ENCODE measurements at regions not wholly inside any gene's neighbourhood (a gene's known extent, or its start where the extent isn't known, plus 50 kb on each side); places are given as distances from the start of the nearest gene placed in this dataset.

GRCh38 chr2:133985563-133985962 is 268.3 kb upstream of the MGAT5 start:
- H3K4me2 ChIP-seq (ENCODE audit: low read length), result no peak overlapping the region
- no TSS peak for BruUV-seq (replicated peaks)
- no peaks in the 10 kb centered on the region for H3K9me2 ChIP-seq (ENCODE audit: insufficient read depth, low read length)
- H3K4me1 ChIP-seq (ENCODE audit: insufficient read depth, low read length, poor library complexity, severe bottlenecking), result no peaks in the 10 kb centered on the region
- no peak overlapping the region for H2AFZ ChIP-seq (ENCODE audit: low read length)
- H4K20me1 ChIP-seq (ENCODE audit: insufficient read depth, low read length), result no peaks in the 10 kb centered on the region
- intact Hi-C loops (cut with micrococcal nuclease; ENCODE audit: unreplicated experiment), result no loop called here
- CTCF ChIA-PET (ENCODE audit: unreplicated experiment), result no interaction called here
- H3K36me3 ChIP-seq (ENCODE audit: insufficient read depth, low read length), result no peaks in the 10 kb centered on the region
- POLR2A ChIA-PET, result interaction anchor here (1.0 kb wide), 1 partner anchor 9 kb away, joined by 3 read pairs; no protein-coding TSS in a partner anchor
- TF ChIP-seq CTCF (conservative IDR thresholded peaks at IDR 0.05; ENCODE audit: low read length), result no peak
- TF ChIP-seq EZH2phosphoT487 (IDR thresholded peaks at IDR 0.05; ENCODE audit: borderline replicate concordance, low read depth, low read length), result no peak
- DNase-seq (ENCODE audit: low spot score), result no peak
- H3K4me3 ChIP-seq (ENCODE audit: low read depth, low read length, poor library complexity, severe bottlenecking), result no peak overlapping the region
- H3K79me2 ChIP-seq (ENCODE audit: insufficient read depth, low read depth, low read length), result no peaks in the 10 kb centered on the region
- no peak overlapping the region for H3K27ac ChIP-seq (ENCODE audit: low read depth, low read length, poor library complexity, severe bottlenecking)
- no peaks in the 10 kb centered on the region for H3K9me3 ChIP-seq (ENCODE audit: low read length)

- Histone ChIP-seq H3K4me1 (ENCODE audit: insufficient read depth, low read length, poor library complexity, severe bottlenecking) (no peaks in the 10 kb centered on the region), H4K20me1 (ENCODE audit: insufficient read depth, low read length) (no peaks in the 10 kb centered on the region), H3K79me2 (ENCODE audit: insufficient read depth, low read depth, low read length) (no peaks in the 10 kb centered on the region), H3K36me3 (ENCODE audit: insufficient read depth, low read length) (no peaks in the 10 kb centered on the region), H3K27ac (ENCODE audit: low read depth, low read length, poor library complexity, severe bottlenecking) (no peak overlapping the region), H3K4me3 (ENCODE audit: low read depth, low read length, poor library complexity, severe bottlenecking) (no peak overlapping the region), H3K4me2 (ENCODE audit: low read length) (no peak overlapping the region), H3K9me2 (ENCODE audit: insufficient read depth, low read length) (no peaks in the 10 kb centered on the region), H3K9me3 (ENCODE audit: low read length) (no peaks in the 10 kb centered on the region), H2AFZ (ENCODE audit: low read length) (no peak overlapping the region)
- TF ChIP-seq EZH2phosphoT487 (IDR thresholded peaks at IDR 0.05; ENCODE audit: borderline replicate concordance, low read depth, low read length), result no peak
- TF ChIP-seq CTCF (conservative IDR thresholded peaks at IDR 0.05; ENCODE audit: low read length), result no peak
- DNase-seq (ENCODE audit: low spot score), result no peak
- POLR2A ChIA-PET, result interaction anchor here (1.0 kb wide), 1 partner anchor 10 kb away, joined by 3 read pairs; no protein-coding TSS in a partner anchor
- CTCF ChIA-PET (ENCODE audit: unreplicated experiment), result no interaction called here
- intact Hi-C loops (cut with micrococcal nuclease; ENCODE audit: unreplicated experiment), result no loop called here
- no TSS peak for BruUV-seq (replicated peaks)
Measured at GRCh38 chr2:133986081-133986837, 267.6 kb upstream of the MGAT5 start.
